HFF-Myc (cell line): ENCODE measurements at regions not wholly inside any gene's neighbourhood (a gene's known extent, or its start where the extent isn't known, plus 50 kb on each side); places are given as distances from the start of the nearest gene placed in this dataset.
A peak's percentile ranks its signal among the peaks of the same experiment; 100 is the strongest.
"Not testable (repeated sequence)": the region's sequence is repeated elsewhere in the genome, so short reads cannot be mapped to it uniquely, and the experiment has no call there.

Experiments
- DNase-seq: peaks from one replicate; pipeline ENCODE4 v3.0.0-alpha.2; 2011; ENCODE audit warnings: low read depth; ENCODE audit errors: extremely low read depth
- H3K4me3 ChIP-seq: replicated peaks from 2 replicates; pipeline ENCODE4 v1.5.1; 2011; ENCODE audit warnings: low read depth, mild to moderate bottlenecking, control low read depth, low read length
- TF ChIP-seq, protein P1 (sequence below): IDR thresholded peaks from 2 replicates; pipeline ENCODE4 v1.5.1; 2012; ENCODE audit warnings: mild to moderate bottlenecking, low read depth, low read length, control low read depth; ENCODE audit errors: missing control alignments

DNA sequence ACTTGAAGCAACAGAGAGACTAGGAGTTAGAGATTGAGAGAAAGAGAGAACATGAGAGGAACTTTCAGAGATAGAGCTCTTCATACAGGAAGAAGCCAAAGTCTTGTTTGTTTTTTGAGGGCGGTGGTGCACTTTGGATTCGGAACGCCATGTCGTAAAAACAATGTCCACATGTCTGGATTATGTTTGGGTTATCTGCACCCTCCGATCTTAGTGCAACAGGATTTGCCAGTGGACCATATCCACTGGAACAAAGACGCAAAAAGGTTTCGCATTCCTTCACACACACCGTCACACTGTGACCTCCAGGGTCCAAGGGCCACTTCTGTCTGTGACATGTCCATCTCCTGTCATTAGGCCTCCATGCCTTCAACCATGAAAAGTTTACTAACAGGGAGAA lies 141.8 kb upstream of the ATP11B start:
- no peak overlapping the region for H3K4me3 ChIP-seq
- DNase-seq, result no peak
- TF ChIP-seq, protein P1, sequence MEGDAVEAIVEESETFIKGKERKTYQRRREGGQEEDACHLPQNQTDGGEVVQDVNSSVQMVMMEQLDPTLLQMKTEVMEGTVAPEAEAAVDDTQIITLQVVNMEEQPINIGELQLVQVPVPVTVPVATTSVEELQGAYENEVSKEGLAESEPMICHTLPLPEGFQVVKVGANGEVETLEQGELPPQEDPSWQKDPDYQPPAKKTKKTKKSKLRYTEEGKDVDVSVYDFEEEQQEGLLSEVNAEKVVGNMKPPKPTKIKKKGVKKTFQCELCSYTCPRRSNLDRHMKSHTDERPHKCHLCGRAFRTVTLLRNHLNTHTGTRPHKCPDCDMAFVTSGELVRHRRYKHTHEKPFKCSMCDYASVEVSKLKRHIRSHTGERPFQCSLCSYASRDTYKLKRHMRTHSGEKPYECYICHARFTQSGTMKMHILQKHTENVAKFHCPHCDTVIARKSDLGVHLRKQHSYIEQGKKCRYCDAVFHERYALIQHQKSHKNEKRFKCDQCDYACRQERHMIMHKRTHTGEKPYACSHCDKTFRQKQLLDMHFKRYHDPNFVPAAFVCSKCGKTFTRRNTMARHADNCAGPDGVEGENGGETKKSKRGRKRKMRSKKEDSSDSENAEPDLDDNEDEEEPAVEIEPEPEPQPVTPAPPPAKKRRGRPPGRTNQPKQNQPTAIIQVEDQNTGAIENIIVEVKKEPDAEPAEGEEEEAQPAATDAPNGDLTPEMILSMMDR, result no peak

DNA sequence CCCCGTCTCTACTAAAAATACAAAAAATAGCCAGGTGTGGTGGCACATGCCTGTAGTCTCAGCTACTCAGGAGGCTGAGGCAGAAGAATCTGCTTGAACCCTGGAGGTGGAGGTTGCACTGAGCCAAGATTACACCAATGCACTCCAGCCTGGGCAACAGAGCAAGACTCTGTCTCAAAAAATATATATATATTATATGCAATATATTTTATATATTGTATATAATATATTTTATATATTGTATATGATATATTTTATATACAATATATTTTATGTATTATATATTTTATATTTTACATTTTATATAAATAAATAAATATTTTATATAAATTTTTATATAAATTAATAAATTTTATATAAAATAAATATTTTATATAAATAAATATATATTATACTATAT lies 140.2 kb upstream of the ATP11B start:
- H3K4me3 ChIP-seq, DNase-seq: not testable (repeated sequence)

DNA sequence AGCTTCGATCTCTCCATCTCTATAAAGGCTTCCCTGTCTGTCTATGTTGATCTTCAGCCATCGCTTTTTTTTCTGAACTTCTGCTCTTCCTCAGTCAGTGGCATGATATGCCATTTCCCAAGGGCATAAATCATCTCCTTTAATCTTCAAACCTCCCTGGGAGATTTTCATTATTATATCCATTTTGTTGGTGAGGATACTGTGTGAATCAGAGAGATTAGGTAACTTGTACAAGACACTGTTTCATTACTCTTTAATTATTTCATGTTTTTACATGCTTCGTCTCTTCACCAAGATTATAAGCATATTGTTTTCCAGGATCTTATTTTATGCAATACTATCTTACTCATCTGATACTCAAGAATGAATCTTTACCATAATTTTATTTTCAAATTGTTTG lies 124.8 kb upstream of the ATP11B start:
- DNase-seq, result no peak
- no peak overlapping the region for H3K4me3 ChIP-seq
- TF ChIP-seq, protein P1, result no peak

DNA sequence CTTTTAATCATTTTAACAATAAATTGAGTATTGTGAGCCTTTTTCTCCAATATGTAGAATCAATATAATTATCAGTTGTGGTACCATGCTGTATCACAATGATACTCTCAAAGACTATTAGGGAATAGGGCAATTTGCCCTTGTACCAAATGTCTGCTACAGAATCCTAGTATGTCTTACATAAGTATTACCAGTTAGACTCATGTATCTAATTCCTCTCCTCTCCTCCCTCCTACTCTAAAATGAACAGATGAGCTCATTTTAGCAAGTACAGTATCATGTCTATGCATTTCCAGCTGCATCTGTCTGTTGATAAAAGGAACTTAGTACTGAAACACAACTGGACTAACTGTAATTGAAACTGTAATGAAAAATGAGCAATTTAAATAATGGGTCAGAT lies 124.3 kb upstream of the ATP11B start:
- no peak overlapping the region for H3K4me3 ChIP-seq
- TF ChIP-seq, protein P1, result no peak
- no peak for DNase-seq

DNA sequence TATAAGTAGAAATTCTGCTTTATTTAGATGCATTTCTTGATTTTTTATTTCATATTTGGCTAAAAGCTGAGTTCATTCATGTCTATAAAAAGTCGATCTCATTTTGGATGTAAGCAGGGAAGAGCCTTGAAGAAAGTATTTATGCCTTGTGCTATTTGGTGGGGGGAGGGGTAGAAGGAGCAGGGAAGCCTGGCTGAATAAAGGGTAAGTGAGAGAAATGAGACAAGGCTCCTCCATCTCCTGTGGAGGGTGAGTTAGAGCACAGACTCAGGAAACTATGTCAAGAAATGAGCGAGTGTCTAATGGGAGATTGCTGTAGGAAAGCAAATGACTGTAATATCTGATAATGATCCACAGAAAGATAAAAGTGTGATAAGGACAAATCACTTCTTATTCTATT lies 121.8 kb upstream of the ATP11B start:
- H3K4me3 ChIP-seq, result no peak overlapping the region
- TF ChIP-seq, protein P1, result no peak
- DNase-seq, result no peak

DNA sequence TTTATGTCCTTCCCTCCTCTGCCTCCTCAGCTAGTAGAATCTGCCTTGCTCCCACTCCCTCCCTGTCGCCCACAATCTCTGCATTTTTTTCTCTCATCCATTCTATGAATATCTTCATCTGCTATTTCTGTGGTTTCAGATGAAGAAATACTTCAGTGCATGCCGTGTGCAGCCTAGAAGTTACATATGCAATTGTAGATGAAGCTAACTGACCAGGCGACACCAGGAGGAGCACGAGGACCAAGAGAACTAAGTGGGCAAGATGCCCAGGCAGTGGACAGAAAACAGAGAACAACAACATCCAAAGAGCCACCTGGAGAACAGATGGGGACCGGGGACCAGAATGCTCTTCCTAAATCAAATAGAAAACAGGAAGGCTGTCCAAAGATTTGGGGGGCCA lies 121.4 kb upstream of the ATP11B start:
- H3K4me3 ChIP-seq, result no peak overlapping the region
- TF ChIP-seq, protein P1, result no peak
- DNase-seq, result peak; percentile 43

DNA sequence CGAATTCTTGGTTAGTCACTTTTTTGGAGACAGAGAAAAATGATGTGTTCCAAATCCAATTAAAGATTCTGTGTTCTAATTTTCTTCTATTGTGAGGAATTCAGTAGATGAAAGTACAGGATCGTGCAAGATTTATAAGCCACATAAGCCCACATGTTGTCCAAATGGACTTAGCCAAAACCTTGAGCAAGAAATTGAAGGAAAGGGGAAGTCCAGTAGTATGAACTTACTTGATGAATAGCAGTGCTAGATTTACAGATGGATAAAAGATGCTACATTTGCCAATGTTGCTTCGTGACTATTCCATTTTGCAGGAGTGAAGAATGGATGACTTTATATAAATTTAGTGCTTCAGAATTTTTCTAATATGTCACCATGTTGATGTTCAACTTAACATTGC lies 120.0 kb upstream of the ATP11B start:
- no peak for DNase-seq
- no peak overlapping the region for H3K4me3 ChIP-seq
- TF ChIP-seq, protein P1, result no peak
